VCaP (cell line): ENCODE measurements at regions not wholly inside any gene's neighbourhood (a gene's known extent, or its start where the extent isn't known, plus 50 kb on each side); places are given as distances from the start of the nearest gene placed in this dataset.
"Not testable (repeated sequence)": the region's sequence is repeated elsewhere in the genome, so short reads cannot be mapped to it uniquely, and the experiment has no call there.

Source experiments
- H3K27ac ChIP-seq: fragments of 450-650 bp; 2 replicates; pipeline ENCODE4 v1.5.1; 2017
- CTCF ChIP-seq: fragments of 450-650 bp; conservative IDR thresholded peaks from 2 replicates; pipeline ENCODE4 v1.5.1; 2017; ENCODE audit warnings: mild to moderate bottlenecking, moderate library complexity

DNA sequence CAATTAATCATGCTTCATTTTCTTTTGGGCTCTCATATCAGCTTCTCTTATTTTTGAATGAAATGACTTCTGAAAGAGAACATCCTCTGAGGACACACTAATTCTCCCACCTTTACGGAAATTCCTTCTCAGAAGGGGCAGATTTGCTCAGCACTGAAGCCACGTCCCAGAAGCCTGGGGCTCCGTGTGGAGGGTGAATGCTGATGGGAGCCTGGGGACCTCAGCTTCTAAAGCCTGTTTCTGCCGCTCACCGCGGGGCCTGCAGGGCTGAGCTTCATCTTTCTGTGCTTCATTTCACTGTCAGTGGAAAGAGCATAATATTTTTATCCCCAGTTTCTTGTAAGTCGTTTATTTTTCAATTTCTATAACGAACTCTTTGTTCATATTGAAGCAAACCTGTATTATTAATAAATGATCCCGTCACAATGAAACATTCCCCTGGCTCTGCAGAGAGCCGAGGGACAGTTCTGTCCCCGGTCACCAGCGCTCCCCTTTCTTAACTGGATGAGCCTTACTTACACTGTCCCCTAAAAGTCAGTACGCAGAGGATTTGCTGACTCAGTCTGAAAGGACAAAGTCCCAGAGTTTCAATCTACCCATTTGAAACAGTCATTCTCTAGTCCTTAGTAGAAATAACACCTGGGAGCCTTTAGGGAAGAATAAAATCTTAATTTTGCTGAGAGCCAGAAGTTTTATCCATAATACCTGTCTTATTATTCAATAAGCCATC, 364.6 kb upstream of the FAT1 start:
- TF ChIP-seq CTCF: no peak
- H3K27ac ChIP-seq: no peak overlapping the region

- TF ChIP-seq CTCF: no peak
- H3K27ac ChIP-seq: no peak overlapping the region
Measured at GRCh38 chr4:187090401-187090800, 366.7 kb upstream of the FAT1 start.

DNA sequence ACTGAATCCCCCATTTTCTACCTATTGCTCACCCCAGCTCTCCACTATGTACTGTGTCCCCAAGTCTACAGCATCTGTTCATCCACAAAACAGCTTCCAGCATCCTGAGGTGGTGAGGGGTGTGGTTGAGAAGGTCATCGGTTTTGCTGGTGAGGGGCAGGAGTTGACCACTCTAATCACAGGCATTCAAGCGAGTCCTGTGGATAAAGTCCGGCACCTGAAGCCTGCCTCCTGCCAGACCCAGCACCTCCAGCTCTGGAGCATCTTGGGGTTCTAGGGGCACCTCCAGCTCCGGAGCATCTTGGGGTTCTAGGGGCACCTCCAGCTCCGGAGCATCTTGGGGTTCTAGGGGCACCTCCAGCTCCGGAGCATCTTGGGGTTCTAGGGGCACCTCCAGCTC, 367.2 kb upstream of the FAT1 start:
- not testable (repeated sequence) for H3K27ac ChIP-seq

DNA sequence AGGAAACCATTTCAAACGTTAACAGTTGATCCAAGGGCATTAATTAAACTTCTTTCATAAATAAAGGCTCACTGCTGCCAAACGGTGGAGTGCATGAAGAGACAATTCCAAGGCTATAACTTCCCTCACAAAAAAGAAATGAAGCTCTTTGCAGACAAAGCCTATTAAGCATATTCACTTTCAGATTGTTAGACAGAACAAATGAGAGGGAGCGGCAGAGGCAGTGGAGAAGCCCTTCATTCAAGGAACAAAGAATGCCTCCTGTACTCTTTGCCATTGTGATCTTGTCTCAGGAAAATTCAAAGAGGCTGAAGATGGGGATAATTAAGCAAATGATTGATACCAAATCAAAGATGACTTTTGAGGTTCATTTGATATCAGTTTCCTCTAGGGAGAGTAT, 370.5 kb upstream of the FAT1 start:
- H3K27ac ChIP-seq: no peak overlapping the region
- no peak for TF ChIP-seq CTCF

DNA sequence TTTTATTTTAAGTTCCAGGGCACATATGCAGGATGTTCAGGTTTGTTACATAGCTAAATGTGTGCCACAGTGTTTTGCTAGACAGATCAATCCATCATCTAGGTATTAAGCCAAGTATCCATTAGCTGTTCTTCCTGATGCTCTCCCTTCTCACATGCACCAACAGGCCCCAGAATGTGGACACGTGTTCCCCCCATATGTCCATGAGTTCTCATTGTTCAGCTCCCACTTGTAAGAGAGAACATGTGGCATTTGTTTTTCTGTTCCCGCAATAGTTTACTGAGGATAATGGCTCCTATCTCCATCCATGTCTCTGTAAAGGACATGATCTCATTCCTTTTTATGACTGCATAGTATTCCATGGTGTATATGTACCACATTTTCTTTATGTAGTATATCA, 374.8 kb upstream of the FAT1 start:
- TF ChIP-seq CTCF: no peak
- H3K27ac ChIP-seq: no peak overlapping the region

- no peak for TF ChIP-seq CTCF
- H3K27ac ChIP-seq: no peak overlapping the region
Measured at GRCh38 chr4:187103351-187103750, 379.7 kb upstream of the FAT1 start.

GRCh38 chr4:187108845-187109244, 385.2 kb upstream of the FAT1 start:
- no peak for TF ChIP-seq CTCF
- H3K27ac ChIP-seq: no peak overlapping the region

DNA sequence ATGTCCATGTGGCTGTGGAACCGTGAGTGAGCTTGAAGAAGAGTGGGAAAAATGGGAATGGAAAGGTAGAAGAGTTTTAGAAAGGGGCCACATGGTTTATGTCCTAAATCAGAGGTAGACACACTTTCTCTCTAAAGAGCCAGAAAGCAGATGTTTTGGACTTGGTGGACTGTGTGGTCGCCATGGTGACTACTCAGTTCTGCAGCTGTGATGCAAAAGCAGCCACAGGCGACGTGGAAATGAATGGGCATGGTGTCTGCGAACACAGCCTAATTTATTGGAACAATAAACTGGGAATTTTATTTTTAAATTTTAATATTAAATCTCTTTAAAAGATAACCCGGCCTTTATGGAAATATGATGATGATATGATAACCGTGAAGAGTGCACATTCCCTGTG, 386.0 kb upstream of the FAT1 start:
- H3K27ac ChIP-seq: no peak overlapping the region
- TF ChIP-seq CTCF: no peak
